Mucosa of gallbladder (tissue), 1 donor: ENCODE measurements at regions not wholly inside any gene's neighbourhood (a gene's known extent, or its start where the extent isn't known, plus 50 kb on each side); places are given as distances from the start of the nearest gene placed in this dataset.

Experiments used
- DNase-seq: peaks from one replicate; pipeline ENCODE4 v3.0.0-alpha.2; 2020; ENCODE audit warnings: low spot score
- donor health status: DM: no; HTN: no; CAD: no.

DNA sequence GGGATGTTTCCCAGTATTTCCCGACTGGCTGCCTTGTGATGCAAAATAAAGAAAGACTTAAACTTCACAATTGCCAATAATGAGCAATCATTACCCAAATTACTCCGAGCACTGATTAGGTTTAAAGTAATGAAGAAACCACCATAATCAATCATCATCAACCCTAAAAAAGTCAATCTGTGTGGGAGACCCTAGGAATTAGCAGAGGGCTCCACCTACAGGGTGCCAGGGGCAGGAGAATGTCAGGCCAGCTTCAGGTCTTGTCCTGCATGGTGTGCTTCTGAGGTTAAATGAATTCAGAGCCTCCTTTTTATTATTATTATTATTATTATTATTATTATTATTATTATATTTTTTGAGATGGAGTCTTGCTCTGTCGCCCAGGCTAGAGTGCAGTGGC is 478.0 kb upstream of the ARRDC4 start:
- no peak for DNase-seq

DNA sequence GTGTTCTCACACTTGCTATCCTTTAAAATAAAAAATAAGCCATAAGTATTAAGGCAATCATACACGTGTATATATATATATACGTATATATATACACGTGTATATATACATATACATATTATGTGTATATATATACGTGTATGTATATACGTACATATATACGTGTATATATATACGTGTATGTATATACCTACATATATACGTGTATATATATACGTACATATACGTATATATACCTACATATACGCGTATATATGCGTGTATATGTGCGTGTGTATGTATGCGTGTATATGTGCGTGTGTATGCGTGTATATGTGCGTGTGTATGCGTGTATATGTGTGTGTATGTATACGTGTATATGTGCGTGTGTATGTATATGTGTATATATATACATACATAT is 477.3 kb upstream of the ARRDC4 start:
- DNase-seq: no peak

DNA sequence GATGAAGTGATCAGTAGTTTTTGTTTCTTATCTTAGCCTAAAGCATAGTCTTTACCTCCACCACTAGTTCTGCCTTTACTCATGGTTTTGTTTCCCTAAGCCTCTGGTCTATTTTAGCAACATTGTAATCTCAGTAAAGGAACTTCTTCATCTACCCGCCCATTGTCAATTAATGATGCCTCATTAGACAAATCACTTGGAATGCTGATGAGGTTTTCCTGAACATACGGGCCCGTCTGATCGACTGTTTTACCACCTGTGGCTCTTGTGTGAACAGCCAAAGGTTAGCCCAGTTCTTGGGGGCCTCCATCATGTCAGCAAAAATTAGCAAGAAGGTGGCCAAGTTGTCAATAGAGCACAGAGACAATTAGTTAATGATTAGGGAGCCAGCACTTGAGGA is 470.1 kb upstream of the ARRDC4 start:
- DNase-seq: no peak

DNA sequence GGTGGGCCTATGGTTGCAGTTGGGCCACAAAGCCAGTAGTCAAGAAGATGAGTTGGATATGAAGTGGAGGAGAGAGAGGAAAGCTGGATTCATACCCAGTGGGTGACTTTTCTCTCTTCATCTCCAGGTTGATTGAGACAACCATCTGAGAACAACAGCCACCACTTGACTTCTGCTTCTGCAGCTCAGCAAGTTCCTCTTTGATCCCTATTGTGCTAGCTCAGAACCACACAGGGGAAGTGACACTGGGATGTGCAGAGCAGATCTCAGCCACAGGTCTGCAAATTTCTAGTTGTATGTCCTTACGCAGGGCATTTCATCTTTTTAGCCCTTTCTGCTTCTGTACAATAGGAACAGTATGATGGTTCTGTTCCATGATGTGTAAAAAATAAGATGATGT is 459.2 kb upstream of the ARRDC4 start:
- no peak for DNase-seq

DNA sequence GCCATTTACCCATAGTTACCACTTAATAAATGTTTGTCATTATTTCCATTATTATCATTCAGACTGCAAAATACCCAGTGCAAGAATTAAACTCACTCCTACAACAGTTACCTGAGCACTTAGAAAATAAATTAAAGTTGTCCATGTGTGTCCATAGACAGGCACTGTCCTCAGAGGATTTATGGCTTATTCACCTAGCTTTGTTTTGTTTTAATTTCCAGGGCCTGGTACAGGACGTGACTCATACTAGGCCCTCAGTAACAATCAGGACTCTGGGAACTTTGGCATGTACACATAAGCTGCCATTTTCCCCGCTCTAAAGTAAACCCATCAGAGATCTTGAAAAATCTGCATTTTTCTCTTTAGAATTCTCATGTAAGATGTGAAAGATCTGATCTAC is 458.5 kb upstream of the ARRDC4 start:
- no peak for DNase-seq

- DNase-seq: no peak
Measured at GRCh38 chr15:97504031-97504792, 456.3 kb upstream of the ARRDC4 start.

GRCh38 chr15:97517737-97518136 is 442.8 kb upstream of the ARRDC4 start:
- no peak for DNase-seq

DNA sequence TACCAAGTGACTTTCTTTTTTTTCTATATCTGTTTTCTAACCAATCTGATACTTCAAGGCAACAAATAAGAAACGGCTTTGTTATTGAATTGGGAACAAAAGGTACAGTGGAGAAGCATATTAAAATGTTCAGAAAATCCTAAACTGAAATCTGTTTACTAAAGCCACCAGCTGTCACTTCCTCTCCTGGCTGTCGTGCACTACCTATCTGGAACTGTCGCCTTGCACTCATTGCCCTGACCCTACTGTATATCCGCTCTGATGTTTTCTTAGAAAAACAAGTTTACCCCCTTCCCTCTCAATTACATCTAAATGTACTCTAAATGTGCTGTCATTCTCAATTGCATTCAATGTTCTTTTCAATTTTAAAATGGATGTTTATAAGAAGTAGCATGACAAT is 439.8 kb upstream of the ARRDC4 start:
- no peak for DNase-seq

- DNase-seq: no peak
Measured at GRCh38 chr15:97521381-97522285, 438.9 kb upstream of the ARRDC4 start.

DNA sequence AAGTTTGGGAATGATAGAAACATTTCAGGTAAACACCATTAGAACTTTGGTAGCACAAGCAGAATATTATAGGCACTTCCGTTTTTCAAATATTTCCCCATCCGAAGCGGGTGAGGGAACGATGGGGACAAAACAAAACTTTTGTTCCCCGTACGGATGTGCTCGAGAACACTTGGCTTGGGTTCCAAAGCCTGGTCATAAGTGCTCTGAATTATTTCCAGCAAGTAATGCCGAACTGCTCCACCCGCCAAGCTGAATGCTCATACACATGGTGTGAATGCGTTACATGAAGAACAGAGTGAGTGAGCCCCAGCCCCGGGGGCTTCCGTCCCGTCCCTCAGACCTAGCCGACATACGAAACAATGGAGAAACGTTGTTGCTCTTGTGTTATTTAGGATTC is 438.2 kb upstream of the ARRDC4 start:
- no peak for DNase-seq

DNA sequence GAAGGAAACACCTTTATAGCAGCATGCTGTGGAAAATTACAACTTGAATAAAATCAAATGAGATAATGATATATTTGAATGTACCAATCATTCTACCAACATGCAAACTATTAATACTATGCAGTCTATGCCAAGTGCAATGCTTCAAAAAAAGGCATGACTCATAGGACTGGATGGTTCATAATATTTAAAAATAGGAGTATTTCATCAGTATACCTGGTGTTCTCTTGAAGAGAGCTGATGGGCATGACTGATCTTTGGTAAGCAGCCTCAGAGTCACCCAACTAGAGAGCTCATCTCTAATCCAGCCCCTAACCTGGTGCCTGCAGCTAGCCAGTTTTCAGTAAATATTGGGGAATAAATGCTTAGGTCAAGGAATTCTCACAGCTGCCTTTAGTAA is 434.7 kb upstream of the ARRDC4 start:
- no peak for DNase-seq

GRCh38 chr15:97528238-97528637 is 432.3 kb upstream of the ARRDC4 start:
- no peak for DNase-seq

- no peak for DNase-seq
Measured at GRCh38 chr15:97545799-97546198, 414.7 kb upstream of the ARRDC4 start.

GRCh38 chr15:97547381-97547780 is 413.1 kb upstream of the ARRDC4 start:
- DNase-seq: no peak

DNA sequence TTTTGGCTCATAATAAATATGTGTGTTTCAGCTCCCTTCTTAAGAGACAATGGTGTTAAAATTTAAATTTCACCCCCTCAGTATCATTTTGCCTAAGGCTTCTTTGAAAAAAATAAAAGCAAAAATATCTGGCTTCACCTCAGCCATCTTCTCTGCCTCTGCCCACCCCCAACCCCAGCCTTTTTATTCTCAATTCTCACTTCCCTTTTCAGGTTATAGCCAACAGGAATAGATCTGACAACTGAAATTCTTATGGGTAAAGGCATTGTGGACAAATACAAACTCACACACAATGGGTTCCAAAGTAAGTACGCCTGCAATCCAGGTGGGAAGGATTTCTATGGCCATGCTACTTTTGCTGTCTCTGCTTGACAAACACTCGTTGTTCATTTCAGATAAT is 399.0 kb upstream of the ARRDC4 start:
- no peak for DNase-seq

- no peak for DNase-seq
Measured at GRCh38 chr15:97563516-97563915, 397.0 kb upstream of the ARRDC4 start.

DNA sequence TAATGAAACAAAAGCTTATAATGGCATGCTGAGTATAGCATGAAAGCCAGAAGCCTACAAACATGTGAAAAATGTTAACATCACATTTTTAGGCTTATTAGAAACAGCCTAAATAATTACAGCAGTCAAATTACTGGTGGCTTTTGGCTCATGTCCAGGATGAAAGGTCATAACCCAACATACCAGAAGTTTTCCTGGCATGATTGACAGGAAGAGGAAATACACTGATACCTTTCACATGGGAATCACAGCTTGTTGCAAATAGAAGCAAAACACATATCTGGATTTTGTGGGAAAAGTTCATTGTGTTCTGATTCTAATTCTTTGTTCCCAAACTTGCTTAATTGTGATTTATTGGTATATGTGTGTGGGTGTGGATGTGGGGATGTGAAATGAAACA is 393.5 kb upstream of the ARRDC4 start:
- DNase-seq: no peak

DNA sequence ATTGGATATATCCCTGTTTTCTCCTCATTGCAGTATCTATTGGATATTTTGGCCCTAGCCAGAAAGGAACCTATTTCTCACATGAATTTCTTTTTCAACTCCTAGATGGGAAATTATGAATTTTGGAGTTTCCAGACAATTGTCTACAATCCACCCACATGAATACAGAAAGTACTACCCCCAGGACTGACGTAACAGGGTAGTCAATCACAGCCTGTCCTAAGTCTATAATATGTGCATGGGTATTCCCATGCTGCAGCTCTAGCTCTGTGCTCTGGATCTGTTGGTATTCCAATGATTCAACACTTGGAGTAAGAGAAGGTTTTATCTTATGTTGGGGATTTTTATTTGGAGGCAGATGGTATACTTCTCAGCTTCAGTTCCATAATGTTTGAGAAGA is 393.1 kb upstream of the ARRDC4 start:
- no peak for DNase-seq

DNA sequence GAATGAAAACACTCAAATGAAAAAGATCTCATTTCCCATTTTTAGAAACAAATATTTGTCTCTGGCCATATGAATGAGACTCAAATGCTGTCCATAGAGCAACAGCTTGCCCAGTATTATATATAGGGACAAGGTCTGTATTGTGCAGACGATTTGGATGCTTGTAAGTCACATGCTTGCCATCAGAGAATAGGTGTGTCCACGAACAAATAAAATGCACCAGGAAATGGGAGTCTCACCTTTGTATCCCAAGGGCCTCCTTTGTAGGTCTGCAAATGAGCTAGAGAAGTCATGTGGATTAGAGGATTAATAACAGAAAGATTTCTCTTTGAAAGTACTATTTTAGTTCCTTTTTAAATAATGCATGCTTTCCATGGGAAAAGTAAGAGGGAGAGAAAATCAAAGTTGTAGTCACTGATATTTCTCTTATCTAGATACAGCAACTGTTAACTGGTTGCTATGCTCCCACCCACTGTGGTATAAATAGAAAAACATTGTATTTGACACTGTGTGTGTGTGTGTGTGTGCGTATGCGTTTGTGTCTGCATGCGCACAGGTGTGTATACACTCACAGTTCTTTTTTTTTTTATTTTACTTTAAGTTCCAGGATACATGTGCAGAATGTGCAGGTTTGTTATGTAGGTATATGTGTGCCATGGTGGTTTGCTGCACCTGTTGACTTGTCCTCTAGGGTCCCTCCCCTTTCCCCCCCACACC is 383.4 kb upstream of the ARRDC4 start:
- DNase-seq: no peak

GRCh38 chr15:97585408-97585807 is 375.1 kb upstream of the ARRDC4 start:
- DNase-seq: no peak

DNA sequence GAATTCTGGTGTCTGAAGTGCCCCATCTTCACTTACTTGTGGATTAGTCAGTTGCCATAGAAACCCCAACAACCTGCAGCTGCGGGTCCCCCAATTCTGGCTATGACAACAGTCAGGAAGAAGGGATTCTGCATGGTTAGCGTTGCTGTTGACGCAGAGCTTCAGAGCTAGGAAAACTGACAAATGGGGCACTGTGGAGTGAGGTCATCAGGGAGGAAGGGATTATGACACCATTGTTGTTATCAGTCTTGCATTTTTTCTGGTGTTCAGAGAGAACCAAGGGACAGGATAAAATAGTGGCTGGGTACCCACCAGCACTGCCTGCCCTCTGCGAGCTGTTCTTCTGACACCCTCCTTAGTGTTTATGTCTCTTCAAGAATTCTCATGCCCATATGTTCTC is 367.7 kb upstream of the ARRDC4 start:
- no peak for DNase-seq

- no peak for DNase-seq
Measured at GRCh38 chr15:97597801-97598200, 362.7 kb upstream of the ARRDC4 start.
